GM21576 (cell line): ENCODE measurements at regions not wholly inside any gene's neighbourhood (a gene's known extent, or its start where the extent isn't known, plus 50 kb on each side); places are given as distances from the start of the nearest gene placed in this dataset.

ENCODE experiments used
- ATAC-seq: cut with Tn5 transposase; IDR thresholded peaks from one replicate; pipeline ENCODE4 v1.9.1; 2021; ENCODE audit warnings: mild to moderate bottlenecking, moderate library complexity; ENCODE audit not compliant: unreplicated experiment

- ATAC-seq, result no peak
Measured at GRCh38 chr2:455913-456312, 168.0 kb upstream of the ALKAL2 start.

- no peak for ATAC-seq
Measured at GRCh38 chr2:455015-455705, 167.3 kb upstream of the ALKAL2 start.

GRCh38 chr2:453132-453531, 165.2 kb upstream of the ALKAL2 start:
- no peak for ATAC-seq

GRCh38 chr2:451495-451894, 163.6 kb upstream of the ALKAL2 start:
- ATAC-seq, result no peak

GRCh38 chr2:449246-450067, 161.6 kb upstream of the ALKAL2 start:
- no peak for ATAC-seq

- ATAC-seq, result no peak
Measured at GRCh38 chr2:447902-448665, 160.2 kb upstream of the ALKAL2 start.

- ATAC-seq, result no peak
Measured at GRCh38 chr2:446963-447530, 159.2 kb upstream of the ALKAL2 start.

GRCh38 chr2:446303-446874, 158.5 kb upstream of the ALKAL2 start:
- no peak for ATAC-seq

- ATAC-seq, result no peak
Measured at GRCh38 chr2:445896-446295, 158.0 kb upstream of the ALKAL2 start.

- no peak for ATAC-seq
Measured at GRCh38 chr2:444937-445884, 157.3 kb upstream of the ALKAL2 start.

GRCh38 chr2:443741-444140, 155.8 kb upstream of the ALKAL2 start:
- no peak for ATAC-seq

- no peak for ATAC-seq
Measured at GRCh38 chr2:443216-443615, 155.3 kb upstream of the ALKAL2 start.

- peak; percentile 53 for ATAC-seq
Measured at GRCh38 chr2:441258-442022, 153.5 kb upstream of the ALKAL2 start.

- ATAC-seq, result no peak
Measured at GRCh38 chr2:440403-440740, 152.5 kb upstream of the ALKAL2 start.

GRCh38 chr2:439556-440402, 151.9 kb upstream of the ALKAL2 start:
- ATAC-seq, result no peak

GRCh38 chr2:439077-439476, 151.2 kb upstream of the ALKAL2 start:
- ATAC-seq, result no peak

- peak; percentile 97 for ATAC-seq
Measured at GRCh38 chr2:437756-438393, 150.0 kb upstream of the ALKAL2 start.

- no peak for ATAC-seq
Measured at GRCh38 chr2:437180-437579, 149.3 kb upstream of the ALKAL2 start.
